ENCODE measurements at regions not wholly inside any gene's neighbourhood (a gene's known extent, or its start where the extent isn't known, plus 50 kb on each side); places are given as distances from the start of the nearest gene placed in this dataset.

DNA sequence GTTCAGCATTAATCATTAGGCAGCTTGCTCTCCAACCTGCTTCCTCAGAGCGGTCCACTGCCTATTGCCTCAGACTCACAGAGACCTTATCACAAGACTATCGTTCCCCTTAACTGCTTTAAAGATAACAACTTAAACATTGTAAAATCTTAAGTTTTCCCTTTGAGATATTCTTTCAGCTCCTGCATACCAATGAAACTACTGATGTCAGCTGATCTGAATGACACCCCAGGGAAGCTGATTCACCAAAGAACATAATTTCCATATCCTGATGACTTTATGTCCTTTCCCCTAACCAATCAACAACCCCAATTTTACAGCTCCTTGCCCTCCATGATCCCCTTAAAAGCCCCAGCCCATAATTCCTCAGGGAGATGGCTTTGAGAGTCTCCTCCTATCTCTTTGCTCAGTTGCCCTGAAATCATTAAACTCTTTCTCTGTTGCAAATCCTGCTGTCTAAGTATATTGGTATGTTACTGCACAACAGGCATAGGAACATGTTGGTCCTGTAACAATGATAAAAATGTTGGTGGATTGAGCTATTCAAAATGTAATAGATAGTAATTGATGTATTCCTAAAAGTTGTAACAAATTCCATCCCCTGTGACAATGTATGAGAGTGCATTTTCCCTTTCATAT lies 621.4 kb upstream of the RGS18 start:
- TF ChIP-seq EP300 (IDR thresholded peaks at IDR 0.05) (no peak), POLR2A (IDR thresholded peaks at IDR 0.05) (no peak), POLR2AphosphoS5 (IDR thresholded peaks at IDR 0.05) (no peak)
- TF ChIP-seq, protein P1, sequence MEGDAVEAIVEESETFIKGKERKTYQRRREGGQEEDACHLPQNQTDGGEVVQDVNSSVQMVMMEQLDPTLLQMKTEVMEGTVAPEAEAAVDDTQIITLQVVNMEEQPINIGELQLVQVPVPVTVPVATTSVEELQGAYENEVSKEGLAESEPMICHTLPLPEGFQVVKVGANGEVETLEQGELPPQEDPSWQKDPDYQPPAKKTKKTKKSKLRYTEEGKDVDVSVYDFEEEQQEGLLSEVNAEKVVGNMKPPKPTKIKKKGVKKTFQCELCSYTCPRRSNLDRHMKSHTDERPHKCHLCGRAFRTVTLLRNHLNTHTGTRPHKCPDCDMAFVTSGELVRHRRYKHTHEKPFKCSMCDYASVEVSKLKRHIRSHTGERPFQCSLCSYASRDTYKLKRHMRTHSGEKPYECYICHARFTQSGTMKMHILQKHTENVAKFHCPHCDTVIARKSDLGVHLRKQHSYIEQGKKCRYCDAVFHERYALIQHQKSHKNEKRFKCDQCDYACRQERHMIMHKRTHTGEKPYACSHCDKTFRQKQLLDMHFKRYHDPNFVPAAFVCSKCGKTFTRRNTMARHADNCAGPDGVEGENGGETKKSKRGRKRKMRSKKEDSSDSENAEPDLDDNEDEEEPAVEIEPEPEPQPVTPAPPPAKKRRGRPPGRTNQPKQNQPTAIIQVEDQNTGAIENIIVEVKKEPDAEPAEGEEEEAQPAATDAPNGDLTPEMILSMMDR (IDR thresholded peaks at IDR 0.05) = no peak
